ENCODE measurements at regions not wholly inside any gene's neighbourhood (a gene's known extent, or its start where the extent isn't known, plus 50 kb on each side); places are given as distances from the start of the nearest gene placed in this dataset.

DNA sequence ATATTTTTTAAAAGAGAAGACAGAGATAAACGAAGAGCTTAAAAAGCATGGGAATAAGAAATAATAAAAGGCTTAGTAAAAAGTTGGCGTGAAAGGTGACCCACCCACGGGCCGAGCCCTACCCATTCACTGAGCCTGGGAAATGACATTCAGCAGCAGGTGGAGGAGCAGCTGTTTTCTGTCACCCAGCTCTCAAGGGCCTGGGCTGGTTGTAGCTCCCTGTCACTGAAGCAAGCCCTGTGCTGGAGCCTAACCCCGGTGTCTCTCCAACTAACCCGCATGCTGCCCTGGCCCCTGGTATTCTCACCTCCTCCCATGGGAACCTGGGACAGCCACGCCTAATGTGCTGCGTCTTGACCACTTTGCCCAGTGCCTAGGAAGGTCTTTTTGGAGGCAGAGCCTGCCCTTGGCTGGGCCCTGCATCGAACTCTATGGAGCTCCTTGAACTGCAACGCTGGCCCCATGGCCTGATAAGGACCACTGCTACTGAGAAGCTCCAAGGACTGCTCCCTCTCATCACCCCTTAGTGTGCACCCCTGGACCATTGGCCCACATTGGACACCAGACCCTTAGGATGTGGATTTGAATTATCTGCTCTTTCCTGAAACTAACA lies 68.8 kb upstream of the IYD start:
- Mint-ChIP-seq H3K27me3 (peaks cover 0 to 9% of the 10 kb centered on the region in 2 donors), H3K36me3 (peaks cover 0 to 12% (median 1%) of the 10 kb centered on the region in 3 donors), H3K4me1 (peaks cover 0 to 8% (median 4%) of the 10 kb centered on the region in 3 donors), H3K4me3 (no peak overlapping the region), H3K9me3 (peaks cover 0 to 10% (median 9%) of the 10 kb centered on the region in 5 donors), H3K27ac (peak overlapping the region in 1 of 8 donors; percentile 36)
- no peak overlapping the region for H3K27ac ChIP-seq (ENCODE audit: low read depth, low read length)
- no peak for DNase-seq
- no peak overlapping the region for H3K4me3 ChIP-seq (ENCODE audit: low read length)
- no peaks in the 10 kb centered on the region for H3K9me3 ChIP-seq (ENCODE audit: low read length)
- no peaks in the 10 kb centered on the region for H3K36me3 ChIP-seq (ENCODE audit: insufficient read depth, low read length)
- no peaks in the 10 kb centered on the region for H3K4me1 ChIP-seq (ENCODE audit: insufficient read depth, low read length)
- CTCF ChIA-PET, result interaction anchor here (0.5 to 1.7 kb wide), 3 partner anchors 11 to 219 kb away, joined by 3 to 4 read pairs (median 3); no protein-coding TSS in a partner anchor
- H3K27me3 ChIP-seq (ENCODE audit: insufficient read depth, low read length, poor library complexity, severe bottlenecking), result no peaks in the 10 kb centered on the region
- POLR2A ChIA-PET, result no interaction called here

- no peak overlapping the region for H3K27ac Mint-ChIP-seq
Observed at GRCh38 chr6:150301846-150302519, 66.8 kb upstream of the IYD start.

DNA sequence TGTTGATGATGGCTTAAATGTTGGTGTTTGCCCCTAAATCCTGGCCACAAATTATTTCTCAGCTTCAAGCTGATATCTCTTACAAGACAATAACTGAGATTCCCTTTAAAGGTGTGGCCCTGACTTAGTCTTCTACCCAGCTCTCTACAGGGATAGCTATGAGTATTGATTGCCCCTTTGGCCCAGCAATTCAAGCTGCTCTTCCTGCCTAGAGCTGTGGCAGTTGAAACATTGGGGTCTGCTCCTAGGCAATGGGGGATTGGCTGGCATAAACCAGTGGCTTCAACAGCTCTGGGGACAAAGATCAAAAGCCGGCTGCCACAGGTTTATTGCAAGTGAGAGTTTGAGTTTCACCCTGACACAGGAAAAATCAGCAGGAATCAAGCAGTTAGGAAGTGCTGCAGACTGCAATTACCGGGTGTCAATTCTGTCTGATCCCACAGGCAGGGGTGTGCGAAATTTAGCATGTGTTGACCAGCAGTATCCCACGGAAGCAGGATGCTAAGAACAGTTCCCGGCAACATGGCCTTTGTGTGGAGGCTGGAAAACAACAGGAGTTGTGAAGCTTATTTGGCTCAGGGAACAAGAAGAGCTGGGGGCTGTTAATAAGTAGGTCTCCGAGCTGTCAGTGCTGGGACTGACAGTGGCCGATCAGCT lies 66.2 kb upstream of the IYD start:
- POLR2A ChIA-PET, result interaction anchor here (0.9 kb wide), 1 partner anchor 40 kb away, joined by 3 read pairs; no protein-coding TSS in a partner anchor
- peaks cover 1 to 10% (median 4%) of the 10 kb centered on the region in 3 donors for H3K4me1 Mint-ChIP-seq
- H3K27me3 Mint-ChIP-seq, result peaks cover 0 to 3% of the 10 kb centered on the region in 2 donors

More at GRCh38 chr6:150301846-150302519, 66.8 kb upstream of the IYD start:
- Histone ChIP-seq H3K27me3 (ENCODE audit: insufficient read depth, low read length, poor library complexity, severe bottlenecking) (no peaks in the 10 kb centered on the region), H3K27ac (ENCODE audit: low read depth, low read length) (no peak overlapping the region), H3K4me1 (ENCODE audit: insufficient read depth, low read length) (no peaks in the 10 kb centered on the region), H3K9me3 (ENCODE audit: low read length) (no peaks in the 10 kb centered on the region), H3K4me3 (ENCODE audit: low read length) (no peak overlapping the region), H3K36me3 (ENCODE audit: insufficient read depth, low read length) (no peaks in the 10 kb centered on the region)
- peaks cover 0 to 6% of the 10 kb centered on the region in 2 donors for H3K27me3 Mint-ChIP-seq
- ChIA-PET CTCF (interaction anchor here (1.5 kb wide), 1 partner anchor 20 kb away, joined by 4 read pairs; no protein-coding TSS in a partner anchor), POLR2A (interaction anchor here (0.7 kb wide), 1 partner anchor 23 kb away, joined by 3 read pairs; no protein-coding TSS in a partner anchor)
- H3K4me1 Mint-ChIP-seq, result peaks cover 0 to 8% (median 4%) of the 10 kb centered on the region in 3 donors
- no peak for DNase-seq
- peaks cover 0 to 7% (median 1%) of the 10 kb centered on the region in 3 donors for H3K36me3 Mint-ChIP-seq
- H3K4me3 Mint-ChIP-seq, result no peak overlapping the region
- H3K9me3 Mint-ChIP-seq, result peaks cover 0 to 10% (median 8%) of the 10 kb centered on the region in 5 donors

GRCh38 chr6:150303256-150303655 lies 65.6 kb upstream of the IYD start:
- no peak overlapping the region for H3K4me3 Mint-ChIP-seq
- H3K36me3 Mint-ChIP-seq, result no peaks in the 10 kb centered on the region
- Histone ChIP-seq H3K4me3 (ENCODE audit: low read length) (no peak overlapping the region), H3K9me3 (ENCODE audit: low read length) (no peaks in the 10 kb centered on the region), H3K27ac (ENCODE audit: low read depth, low read length) (no peak overlapping the region), H3K27me3 (ENCODE audit: insufficient read depth, low read length, poor library complexity, severe bottlenecking) (no peaks in the 10 kb centered on the region), H3K4me1 (ENCODE audit: insufficient read depth, low read length) (no peaks in the 10 kb centered on the region), H3K36me3 (ENCODE audit: insufficient read depth, low read length) (no peaks in the 10 kb centered on the region)
- no peaks in the 10 kb centered on the region for H3K9me3 Mint-ChIP-seq
- DNase-seq, result no peak
- peaks cover 3 to 14% (median 4%) of the 10 kb centered on the region in 3 donors for H3K4me1 Mint-ChIP-seq
- ChIA-PET CTCF (no interaction called here), POLR2A (interaction anchor here (0.9 kb wide), 1 partner anchor 40 kb away, joined by 3 read pairs; no protein-coding TSS in a partner anchor)
- peaks cover 0 to 3% of the 10 kb centered on the region in 2 donors for H3K27me3 Mint-ChIP-seq
- H3K27ac Mint-ChIP-seq, result no peak overlapping the region

More for the DNA sequence above, 66.2 kb upstream of the IYD start:
- CTCF ChIA-PET, result interaction anchor here (1.5 kb wide), 1 partner anchor 19 kb away, joined by 4 read pairs; no protein-coding TSS in a partner anchor
- no peak overlapping the region for H3K4me3 Mint-ChIP-seq
- Histone ChIP-seq H3K27ac (ENCODE audit: low read depth, low read length) (no peak overlapping the region), H3K27me3 (ENCODE audit: insufficient read depth, low read length, poor library complexity, severe bottlenecking) (no peaks in the 10 kb centered on the region), H3K9me3 (ENCODE audit: low read length) (no peaks in the 10 kb centered on the region), H3K36me3 (ENCODE audit: insufficient read depth, low read length) (no peaks in the 10 kb centered on the region), H3K4me3 (ENCODE audit: low read length) (no peak overlapping the region), H3K4me1 (ENCODE audit: insufficient read depth, low read length) (no peaks in the 10 kb centered on the region)
- DNase-seq, result no peak
- no peak overlapping the region for H3K27ac Mint-ChIP-seq
- peaks cover 0 to 4% (median 3%) of the 10 kb centered on the region in 5 donors for H3K9me3 Mint-ChIP-seq
- peaks cover 0 to 6% (median 0%) of the 10 kb centered on the region in 3 donors for H3K36me3 Mint-ChIP-seq

- no peak for DNase-seq
- POLR2A ChIA-PET, result no interaction called here
Observed at GRCh38 chr6:150304429-150304828, 64.4 kb upstream of the IYD start.

GRCh38 chr6:150306290-150306689 lies 62.5 kb upstream of the IYD start:
- H3K27me3 Mint-ChIP-seq, result no peaks in the 10 kb centered on the region
- no peak overlapping the region for H3K4me3 Mint-ChIP-seq
- no peak overlapping the region for H3K27ac ChIP-seq (ENCODE audit: low read depth, low read length)
- DNase-seq, result no peak
- ChIA-PET CTCF (no interaction called here), POLR2A (no interaction called here)
- H3K4me1 ChIP-seq (ENCODE audit: insufficient read depth, low read length), result peaks cover 16% of the 10 kb centered on the region
- H3K9me3 Mint-ChIP-seq, result no peaks in the 10 kb centered on the region
- H3K36me3 ChIP-seq (ENCODE audit: insufficient read depth, low read length), result no peaks in the 10 kb centered on the region
- H3K36me3 Mint-ChIP-seq, result no peaks in the 10 kb centered on the region
- H3K9me3 ChIP-seq (ENCODE audit: low read length), result no peaks in the 10 kb centered on the region
- no peaks in the 10 kb centered on the region for H3K27me3 ChIP-seq (ENCODE audit: insufficient read depth, low read length, poor library complexity, severe bottlenecking)
- H3K27ac Mint-ChIP-seq, result peak overlapping the region in 1 of 8 donors; percentile 1
- H3K4me3 ChIP-seq (ENCODE audit: low read length), result no peak overlapping the region
- H3K4me1 Mint-ChIP-seq, result peaks cover 24 to 44% (median 29%) of the 10 kb centered on the region in 3 donors

More at GRCh38 chr6:150304429-150304828, 64.4 kb upstream of the IYD start:
- Mint-ChIP-seq H3K9me3 (no peaks in the 10 kb centered on the region), H3K27me3 (peaks cover 0 to 3% of the 10 kb centered on the region in 2 donors), H3K27ac (no peak overlapping the region), H3K36me3 (no peaks in the 10 kb centered on the region), H3K4me1 (peaks cover 9 to 25% (median 14%) of the 10 kb centered on the region in 3 donors), H3K4me3 (no peak overlapping the region)
- Histone ChIP-seq H3K27me3 (ENCODE audit: insufficient read depth, low read length, poor library complexity, severe bottlenecking) (no peaks in the 10 kb centered on the region), H3K27ac (ENCODE audit: low read depth, low read length) (no peak overlapping the region), H3K4me1 (ENCODE audit: insufficient read depth, low read length) (peaks cover 9% of the 10 kb centered on the region), H3K9me3 (ENCODE audit: low read length) (no peaks in the 10 kb centered on the region), H3K4me3 (ENCODE audit: low read length) (no peak overlapping the region), H3K36me3 (ENCODE audit: insufficient read depth, low read length) (no peaks in the 10 kb centered on the region)
- CTCF ChIA-PET, result no interaction called here

DNA sequence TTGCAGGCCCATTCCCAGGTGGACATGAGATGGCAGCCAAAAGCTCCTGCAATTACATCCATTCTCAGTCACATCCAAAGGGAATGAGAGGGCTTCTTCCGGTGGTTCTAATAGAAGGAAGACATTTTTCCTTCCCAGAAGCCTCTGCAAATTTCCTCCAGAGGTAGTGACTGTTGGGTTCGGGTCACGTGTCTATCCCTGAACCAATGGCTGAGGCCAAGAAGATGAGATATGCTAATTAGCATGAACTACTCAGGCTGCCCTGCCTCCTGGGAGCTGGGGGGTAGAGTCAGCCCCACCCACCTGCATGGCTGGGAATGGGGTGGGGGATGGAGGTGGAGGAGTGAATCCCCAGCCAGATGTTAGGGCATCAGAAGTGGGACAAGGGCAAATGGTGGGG lies 61.3 kb upstream of the IYD start:
- no peaks in the 10 kb centered on the region for H3K9me3 ChIP-seq (ENCODE audit: low read length)
- Mint-ChIP-seq H3K36me3 (no peaks in the 10 kb centered on the region), H3K4me3 (peak overlapping the region in 1 of 7 donors; percentile 18), H3K27ac (peak overlapping the region in 2 of 8 donors; percentile 19 to 24), H3K4me1 (peaks cover 37 to 50% (median 37%) of the 10 kb centered on the region in 3 donors), H3K9me3 (no peaks in the 10 kb centered on the region), H3K27me3 (no peaks in the 10 kb centered on the region)
- H3K4me1 ChIP-seq (ENCODE audit: insufficient read depth, low read length), result peaks cover 28% of the 10 kb centered on the region
- H3K36me3 ChIP-seq (ENCODE audit: insufficient read depth, low read length), result no peaks in the 10 kb centered on the region
- H3K27me3 ChIP-seq (ENCODE audit: insufficient read depth, low read length, poor library complexity, severe bottlenecking), result no peaks in the 10 kb centered on the region
- DNase-seq, result no peak
- CTCF ChIA-PET, result interaction anchor here (1.3 to 1.7 kb wide), 2 partner anchors 85 to 237 kb away, joined by 3 to 6 read pairs; no protein-coding TSS in a partner anchor
- POLR2A ChIA-PET, result no interaction called here
- H3K4me3 ChIP-seq (ENCODE audit: low read length), result no peak overlapping the region
- no peak overlapping the region for H3K27ac ChIP-seq (ENCODE audit: low read depth, low read length)
